GM23248 (cell line): ENCODE measurements at regions not wholly inside any gene's neighbourhood (a gene's known extent, or its start where the extent isn't known, plus 50 kb on each side); places are given as distances from the start of the nearest gene placed in this dataset.

ENCODE experiments used
- EZH2 ChIP-seq: fragments of 200-600 bp; sonication (generic); IDR thresholded peaks from 2 replicates; pipeline ENCODE4 v1.6.1; 2018; ENCODE audit warnings: antibody characterized with exemption, mild to moderate bottlenecking; ENCODE audit not compliant: insufficient read depth, poor library complexity, severe bottlenecking
- EZH2phosphoT487 ChIP-seq: fragments of 200-600 bp; sonication (generic); IDR thresholded peaks from 2 replicates; pipeline ENCODE4 v1.6.1; 2018; ENCODE audit warnings: antibody characterized with exemption, moderate library complexity, mild to moderate bottlenecking, low read depth; ENCODE audit not compliant: insufficient read depth

GRCh38 chr4:106695501-106696262 is 327.1 kb upstream of the GIMD1 start:
- TF ChIP-seq EZH2phosphoT487, result no peak
- TF ChIP-seq EZH2, result no peak
